ENCODE measurements at regions not wholly inside any gene's neighbourhood (a gene's known extent, or its start where the extent isn't known, plus 50 kb on each side); places are given as distances from the start of the nearest gene placed in this dataset.

DNA sequence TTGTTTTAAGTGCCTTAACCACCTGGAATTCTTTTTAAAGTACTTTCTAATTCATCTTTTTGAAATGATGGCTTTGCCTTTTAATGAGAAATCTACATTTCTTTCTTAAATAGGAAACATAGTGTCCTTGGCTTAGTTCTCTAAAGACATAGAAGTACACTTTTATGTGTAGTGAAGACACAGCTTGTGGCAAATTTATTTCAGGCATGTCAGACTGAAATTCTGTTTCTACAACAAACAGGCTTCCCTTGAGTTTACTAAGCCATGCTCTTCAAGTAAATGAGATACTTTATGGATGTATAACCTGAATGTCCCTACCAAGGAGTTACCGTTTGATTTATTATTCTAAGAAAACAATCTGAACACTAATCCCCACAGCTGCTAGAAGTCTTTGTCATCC lies 136.9 kb upstream of the MAGI2 start:
- no peak overlapping the region for H3K27ac ChIP-seq
- no peak for TF ChIP-seq ZFX (IDR thresholded peaks at IDR 0.05)
- TF ChIP-seq, protein P1, sequence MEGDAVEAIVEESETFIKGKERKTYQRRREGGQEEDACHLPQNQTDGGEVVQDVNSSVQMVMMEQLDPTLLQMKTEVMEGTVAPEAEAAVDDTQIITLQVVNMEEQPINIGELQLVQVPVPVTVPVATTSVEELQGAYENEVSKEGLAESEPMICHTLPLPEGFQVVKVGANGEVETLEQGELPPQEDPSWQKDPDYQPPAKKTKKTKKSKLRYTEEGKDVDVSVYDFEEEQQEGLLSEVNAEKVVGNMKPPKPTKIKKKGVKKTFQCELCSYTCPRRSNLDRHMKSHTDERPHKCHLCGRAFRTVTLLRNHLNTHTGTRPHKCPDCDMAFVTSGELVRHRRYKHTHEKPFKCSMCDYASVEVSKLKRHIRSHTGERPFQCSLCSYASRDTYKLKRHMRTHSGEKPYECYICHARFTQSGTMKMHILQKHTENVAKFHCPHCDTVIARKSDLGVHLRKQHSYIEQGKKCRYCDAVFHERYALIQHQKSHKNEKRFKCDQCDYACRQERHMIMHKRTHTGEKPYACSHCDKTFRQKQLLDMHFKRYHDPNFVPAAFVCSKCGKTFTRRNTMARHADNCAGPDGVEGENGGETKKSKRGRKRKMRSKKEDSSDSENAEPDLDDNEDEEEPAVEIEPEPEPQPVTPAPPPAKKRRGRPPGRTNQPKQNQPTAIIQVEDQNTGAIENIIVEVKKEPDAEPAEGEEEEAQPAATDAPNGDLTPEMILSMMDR (conservative IDR thresholded peaks at IDR 0.05): no peak

DNA sequence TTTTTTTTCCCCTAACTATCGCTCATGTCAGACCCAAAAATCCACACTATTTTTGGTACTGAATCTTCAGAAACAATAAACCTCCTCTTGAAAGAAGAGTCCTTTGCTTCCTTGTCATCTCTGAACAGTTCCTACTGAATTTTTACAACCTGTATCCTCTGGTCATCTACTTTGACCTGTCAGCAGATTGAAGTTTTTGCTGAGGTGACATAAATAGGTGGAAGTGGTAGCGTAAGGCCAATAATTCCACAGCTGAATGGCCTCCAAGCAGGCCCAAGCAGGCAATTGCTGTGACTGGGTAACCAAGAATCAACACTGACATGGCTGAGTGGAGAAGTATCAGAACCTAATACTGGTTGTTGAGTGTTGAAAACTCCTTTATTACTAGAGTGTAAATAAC lies 117.4 kb upstream of the MAGI2 start:
- H3K27ac ChIP-seq: no peak overlapping the region
- no peak for TF ChIP-seq ZFX (IDR thresholded peaks at IDR 0.05)
- TF ChIP-seq, protein P1 (conservative IDR thresholded peaks at IDR 0.05): no peak

DNA sequence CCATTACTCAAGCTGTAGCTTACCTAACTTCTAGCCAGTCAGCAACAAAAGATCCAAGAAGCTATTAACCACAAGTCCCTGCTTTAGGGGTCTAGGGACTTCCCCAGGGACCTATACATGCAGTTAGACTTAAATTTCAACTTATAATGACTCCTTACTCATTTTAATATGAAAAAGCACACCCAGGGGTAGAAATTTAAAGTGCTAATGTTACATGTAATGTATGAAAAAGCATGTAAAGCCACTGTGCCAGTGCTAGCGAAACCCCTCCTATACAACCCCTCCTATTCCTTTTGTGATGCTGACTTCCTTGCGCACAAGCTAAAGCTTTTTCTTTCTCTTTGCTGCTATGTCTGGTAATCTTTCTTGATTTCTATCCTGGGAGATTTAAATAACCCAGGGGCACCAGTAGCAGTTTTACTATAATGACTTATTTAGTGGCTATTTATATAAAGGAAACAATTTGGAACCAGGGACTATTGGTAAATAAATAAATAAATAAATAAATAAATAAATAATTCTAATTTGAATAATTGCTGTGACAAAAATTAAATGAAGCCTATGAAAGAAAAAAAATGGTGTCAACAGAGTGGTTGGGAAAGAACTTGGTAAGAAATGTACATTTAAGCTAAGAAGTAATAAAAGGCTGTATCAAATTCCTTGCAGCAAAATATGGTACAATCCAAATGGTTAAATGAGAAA lies 110.5 kb upstream of the MAGI2 start:
- no peak overlapping the region for H3K27ac ChIP-seq
- TF ChIP-seq, protein P1 (conservative IDR thresholded peaks at IDR 0.05): no peak

DNA sequence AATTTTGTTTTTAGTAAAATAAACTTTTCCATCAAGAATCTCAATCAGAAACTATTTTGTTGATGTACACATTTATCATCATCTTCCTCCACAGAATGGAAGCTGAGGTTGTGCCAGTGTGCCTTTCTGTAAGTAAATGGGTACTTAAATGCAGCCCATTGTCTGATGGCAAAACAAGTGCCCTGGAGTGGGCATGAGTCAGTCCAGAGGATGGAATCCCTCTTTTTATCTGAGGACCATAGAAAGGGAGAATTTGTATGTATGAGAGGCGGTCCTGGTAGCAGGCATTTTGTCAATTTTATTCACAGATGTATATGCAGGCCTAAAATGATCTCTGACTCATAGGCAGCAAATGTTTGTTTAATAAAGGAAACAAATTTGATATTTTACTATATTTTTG lies 102.1 kb upstream of the MAGI2 start:
- no peak overlapping the region for H3K27ac ChIP-seq
- TF ChIP-seq, protein P1 (conservative IDR thresholded peaks at IDR 0.05): no peak
- no peak for TF ChIP-seq ZFX (IDR thresholded peaks at IDR 0.05)

DNA sequence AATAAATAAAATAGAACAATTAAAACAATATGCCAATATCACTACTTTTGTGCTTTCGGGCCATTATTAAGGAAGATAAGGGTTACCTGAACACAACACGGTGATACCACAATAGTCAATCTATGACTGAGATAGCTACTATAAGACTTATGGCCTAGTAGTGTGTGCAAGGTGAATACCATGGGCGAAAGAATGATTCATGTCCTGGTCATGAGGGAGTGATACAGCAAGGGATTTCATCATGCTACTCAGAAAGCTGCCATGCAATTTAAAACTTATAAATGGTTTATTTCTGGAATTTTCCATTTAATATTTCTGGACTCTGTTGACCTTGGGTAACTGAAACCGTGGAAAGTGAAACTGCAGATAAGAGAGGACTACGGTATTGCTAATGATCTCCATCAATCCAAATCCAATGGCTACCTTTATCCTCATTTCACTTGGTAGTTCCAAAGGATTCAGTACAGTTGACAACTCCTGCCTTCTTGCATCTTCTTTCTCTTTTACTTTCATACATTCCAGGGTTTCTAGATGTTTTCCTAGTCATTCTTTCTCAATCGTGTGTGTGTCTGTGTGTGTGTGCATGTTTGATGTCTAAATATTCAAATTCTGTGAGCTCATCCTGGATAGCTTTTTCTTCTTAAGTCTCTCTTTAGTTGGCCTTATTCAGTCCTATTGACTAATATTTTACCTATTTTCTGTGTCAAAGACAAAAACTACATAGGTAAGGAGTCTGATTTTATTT lies 100.5 kb upstream of the MAGI2 start:
- no peak for TF ChIP-seq ZFX (IDR thresholded peaks at IDR 0.05)
- TF ChIP-seq, protein P1 (conservative IDR thresholded peaks at IDR 0.05): no peak
- no peak overlapping the region for H3K27ac ChIP-seq

DNA sequence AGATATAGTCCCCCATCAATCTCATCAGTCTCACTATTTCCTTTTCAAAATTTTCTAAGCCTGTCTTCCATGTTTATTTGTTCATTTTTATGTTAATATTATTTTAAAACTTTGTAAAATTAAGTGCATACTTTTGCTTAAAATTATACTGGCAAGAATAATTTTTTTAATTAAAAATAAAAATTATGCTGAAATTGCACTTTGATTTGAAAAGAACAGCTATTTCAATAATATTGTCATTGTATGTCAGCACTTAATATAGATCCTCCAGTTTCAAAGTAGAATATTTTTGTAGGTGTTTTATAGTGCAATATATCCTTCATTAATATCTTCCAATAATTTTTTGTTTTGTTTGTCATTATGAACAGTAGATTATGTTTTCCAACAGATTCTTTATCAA lies 99.0 kb upstream of the MAGI2 start:
- H3K27ac ChIP-seq: no peak overlapping the region
- no peak for TF ChIP-seq ZFX (IDR thresholded peaks at IDR 0.05)
- TF ChIP-seq, protein P1 (conservative IDR thresholded peaks at IDR 0.05): no peak

DNA sequence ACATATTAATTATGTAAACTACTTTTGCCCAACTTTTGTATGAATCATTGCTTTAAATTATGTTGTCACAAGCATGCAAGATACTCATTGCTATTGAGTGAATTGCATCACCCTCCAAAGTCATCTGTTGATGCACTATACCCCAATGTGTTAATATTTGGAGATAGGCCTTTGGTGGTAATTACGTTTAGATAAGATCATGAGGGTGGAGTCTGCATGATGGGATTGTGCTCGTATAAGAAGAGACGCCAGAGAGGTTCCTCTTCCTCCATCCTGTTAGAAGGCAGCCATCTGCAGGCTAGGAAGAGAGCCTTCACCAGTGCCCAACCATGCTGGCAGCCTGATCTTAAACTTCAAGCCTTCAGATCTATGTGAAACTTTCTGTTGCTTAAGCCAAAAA lies 95.3 kb upstream of the MAGI2 start:
- no peak overlapping the region for H3K27ac ChIP-seq
- TF ChIP-seq, protein P1 (conservative IDR thresholded peaks at IDR 0.05): no peak
- no peak for TF ChIP-seq ZFX (IDR thresholded peaks at IDR 0.05)

Data from C4-2B (cell line).